ENCODE measurements at regions not wholly inside any gene's neighbourhood (a gene's known extent, or its start where the extent isn't known, plus 50 kb on each side); places are given as distances from the start of the nearest gene placed in this dataset.

GRCh38 chr5:111628901-111629300 lies 116.6 kb upstream of the STARD4 start:
- no peak overlapping the region for H3K27ac ChIP-seq
- no peak overlapping the region for H3K4me3 ChIP-seq
- H3K4me1 ChIP-seq (replicated peaks in 1 of 2) = no peaks in the 10 kb centered on the region
- no peaks in the 10 kb centered on the region for H3K9me3 ChIP-seq (replicated peaks in 1 of 3)
- H3K27me3 ChIP-seq = no peaks in the 10 kb centered on the region
- no peak for TF ChIP-seq CTCF (IDR thresholded peaks at IDR 0.05)
- no peak for TF ChIP-seq POLR2A (IDR thresholded peaks at IDR 0.05)
- no peak for DNase-seq
- intact Hi-C loops (cut with DNase I) = no loop called here
- no peaks in the 10 kb centered on the region for H3K36me3 ChIP-seq (replicated peaks in 1 of 2)

GRCh38 chr5:111627862-111628261 lies 115.5 kb upstream of the STARD4 start:
- WGBS, 4 donors = 88 to 97% (median 91%) methylated on average over 3 of the region's 3 CpGs
- DNase-seq = no peak
- Histone ChIP-seq H3K9me3 (replicated peaks in 1 of 3) (no peaks in the 10 kb centered on the region), H3K27ac (no peak overlapping the region), H3K4me3 (no peak overlapping the region), H3K36me3 (replicated peaks in 1 of 2) (no peaks in the 10 kb centered on the region), H3K27me3 (no peaks in the 10 kb centered on the region), H3K4me1 (replicated peaks in 1 of 2) (no peaks in the 10 kb centered on the region)
- intact Hi-C loops (cut with DNase I) = no loop called here
- no peak for TF ChIP-seq CTCF (IDR thresholded peaks at IDR 0.05)
- no peak for TF ChIP-seq POLR2A (IDR thresholded peaks at IDR 0.05)

GRCh38 chr5:111626473-111627148 lies 114.3 kb upstream of the STARD4 start:
- 88 to 100% (median 95%) methylated on average over 2 of the region's 2 CpGs for WGBS, 4 donors
- TF ChIP-seq CTCF (IDR thresholded peaks at IDR 0.05) (no peak), POLR2A (IDR thresholded peaks at IDR 0.05) (no peak)
- Histone ChIP-seq H3K36me3 (replicated peaks in 1 of 2) (no peaks in the 10 kb centered on the region), H3K27me3 (no peaks in the 10 kb centered on the region), H3K4me3 (no peak overlapping the region), H3K27ac (no peak overlapping the region), H3K9me3 (replicated peaks in 1 of 3) (no peaks in the 10 kb centered on the region), H3K4me1 (replicated peaks in 1 of 2) (no peaks in the 10 kb centered on the region)
- no peak for DNase-seq
- intact Hi-C loops (cut with DNase I) = no loop called here

- H3K9me3 ChIP-seq (replicated peaks in 1 of 3) = no peaks in the 10 kb centered on the region
- intact Hi-C loops (cut with DNase I) = no loop called here
- no peaks in the 10 kb centered on the region for H3K4me1 ChIP-seq (replicated peaks in 1 of 2)
- no peak overlapping the region for H3K4me3 ChIP-seq
- no peak for DNase-seq
- no peak overlapping the region for H3K27ac ChIP-seq
- WGBS, 4 donors = 82 to 92% (median 88%) methylated on average over 5 of the region's 5 CpGs
- H3K36me3 ChIP-seq (replicated peaks in 1 of 2) = no peaks in the 10 kb centered on the region
- H3K27me3 ChIP-seq = no peaks in the 10 kb centered on the region
- TF ChIP-seq POLR2A (IDR thresholded peaks at IDR 0.05) (no peak), CTCF (IDR thresholded peaks at IDR 0.05) (no peak)
Measured at GRCh38 chr5:111618623-111619271, 106.4 kb upstream of the STARD4 start.
